Right lobe of liver (tissue), 4 donors: ENCODE measurements at regions not wholly inside any gene's neighbourhood (a gene's known extent, or its start where the extent isn't known, plus 50 kb on each side); places are given as distances from the start of the nearest gene placed in this dataset.

Experiments
- POLR2A ChIP-seq: fragments of 450-650 bp; IDR thresholded peaks from one replicate; pipeline ENCODE4 v1.6.1; 2017; ENCODE audit warnings: antibody characterized with exemption, mild to moderate bottlenecking
- TF ChIP-seq, protein P1 (sequence below), 4 donors: fragments of 200-600 bp in 3 of 4; fragments of 450-650 bp in 1 of 4; IDR thresholded peaks; one replicate each; pipeline versions ENCODE4 v1.5.1 to v1.8.0; 2016 to 2022; ENCODE audit warnings: antibody characterized with exemption in 4 of 4, mild to moderate bottlenecking in 2 of 4
- donor health status: DM: no; HTN: no; CAD: no.
- donor health status: DM: no; HTN: no; CAD: no.
- donor health status: DM: no; HTN: yes; CAD: no.

DNA sequence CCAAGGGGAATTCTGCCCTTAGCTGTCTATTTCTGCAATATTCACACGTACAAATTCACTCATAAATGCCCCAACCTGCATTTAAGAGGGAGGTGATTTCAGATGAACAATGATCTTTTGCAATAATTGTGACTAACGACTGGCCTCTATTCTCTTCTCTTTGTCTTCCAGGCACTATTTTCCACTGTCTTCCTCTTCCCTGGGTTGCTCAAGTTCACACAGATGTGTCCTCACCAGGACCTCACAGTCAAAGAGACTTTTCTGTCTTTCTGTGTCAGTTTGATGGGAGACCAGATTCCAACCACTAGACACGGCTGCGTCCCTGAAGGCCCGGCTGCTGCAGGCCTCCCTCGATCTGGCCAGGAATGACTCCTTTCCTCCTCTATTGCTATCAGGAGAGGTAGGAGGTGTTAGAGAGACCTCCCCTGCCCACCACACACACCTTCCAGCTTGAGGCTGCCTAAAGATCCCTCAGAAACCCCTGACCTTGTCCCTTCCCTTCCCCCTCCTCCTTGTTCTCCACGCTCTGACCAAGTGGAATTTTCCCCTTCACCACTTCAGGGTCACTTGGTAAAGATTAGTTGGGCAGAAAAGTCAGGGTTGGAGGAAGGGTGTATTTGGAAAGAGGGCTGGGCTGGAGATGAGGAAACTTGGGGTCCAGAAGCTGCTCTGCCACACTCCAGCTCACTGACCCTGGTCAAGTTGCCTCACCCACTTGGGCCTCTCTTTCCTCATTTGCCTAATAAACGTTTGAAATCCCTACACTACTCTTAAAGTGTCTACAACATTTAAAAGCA is 109.2 kb upstream of the COPS8 start:
- TF ChIP-seq, protein P1, sequence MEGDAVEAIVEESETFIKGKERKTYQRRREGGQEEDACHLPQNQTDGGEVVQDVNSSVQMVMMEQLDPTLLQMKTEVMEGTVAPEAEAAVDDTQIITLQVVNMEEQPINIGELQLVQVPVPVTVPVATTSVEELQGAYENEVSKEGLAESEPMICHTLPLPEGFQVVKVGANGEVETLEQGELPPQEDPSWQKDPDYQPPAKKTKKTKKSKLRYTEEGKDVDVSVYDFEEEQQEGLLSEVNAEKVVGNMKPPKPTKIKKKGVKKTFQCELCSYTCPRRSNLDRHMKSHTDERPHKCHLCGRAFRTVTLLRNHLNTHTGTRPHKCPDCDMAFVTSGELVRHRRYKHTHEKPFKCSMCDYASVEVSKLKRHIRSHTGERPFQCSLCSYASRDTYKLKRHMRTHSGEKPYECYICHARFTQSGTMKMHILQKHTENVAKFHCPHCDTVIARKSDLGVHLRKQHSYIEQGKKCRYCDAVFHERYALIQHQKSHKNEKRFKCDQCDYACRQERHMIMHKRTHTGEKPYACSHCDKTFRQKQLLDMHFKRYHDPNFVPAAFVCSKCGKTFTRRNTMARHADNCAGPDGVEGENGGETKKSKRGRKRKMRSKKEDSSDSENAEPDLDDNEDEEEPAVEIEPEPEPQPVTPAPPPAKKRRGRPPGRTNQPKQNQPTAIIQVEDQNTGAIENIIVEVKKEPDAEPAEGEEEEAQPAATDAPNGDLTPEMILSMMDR (IDR thresholded peaks at IDR 0.05): no peak
- TF ChIP-seq POLR2A: no peak
